HFFc6 (cell line): ENCODE measurements at regions not wholly inside any gene's neighbourhood (a gene's known extent, or its start where the extent isn't known, plus 50 kb on each side); places are given as distances from the start of the nearest gene placed in this dataset.

Experiments
- DNase-seq: peaks from one replicate; pipeline ENCODE4 v3.0.0-alpha.2; 2018
- H3K27ac Mint-ChIP-seq: 2 replicates; pipeline ENCODE4 v1.8.0; 2020; ENCODE audit warnings: mild to moderate bottlenecking, mixed read lengths
- H3K27me3 Mint-ChIP-seq: 2 replicates; pipeline ENCODE4 v1.8.0; 2021; ENCODE audit warnings: mild to moderate bottlenecking, moderate library complexity, mixed read lengths; ENCODE audit not compliant: insufficient read depth
- H3K36me3 Mint-ChIP-seq: 2 replicates; pipeline ENCODE4 v1.8.0; 2021; ENCODE audit warnings: low read depth, mixed read lengths
- H3K4me1 Mint-ChIP-seq: 2 replicates; pipeline ENCODE4 v1.8.0; 2020; ENCODE audit warnings: low read depth, mixed read lengths
- H3K4me3 Mint-ChIP-seq: 2 replicates; pipeline ENCODE4 v1.8.0; 2020; ENCODE audit warnings: mild to moderate bottlenecking, moderate library complexity, mixed read lengths
- H3K9me3 Mint-ChIP-seq: 2 replicates; pipeline ENCODE4 v1.8.0; 2020; ENCODE audit warnings: mild to moderate bottlenecking, mixed read lengths
- TF ChIP-seq, protein P1 (sequence below): fragments of 200-600 bp; sonication (generic); IDR thresholded peaks from 2 replicates; pipeline ENCODE4 v1.5.0; 2021; ENCODE audit warnings: antibody characterized with exemption, mild to moderate bottlenecking

DNA sequence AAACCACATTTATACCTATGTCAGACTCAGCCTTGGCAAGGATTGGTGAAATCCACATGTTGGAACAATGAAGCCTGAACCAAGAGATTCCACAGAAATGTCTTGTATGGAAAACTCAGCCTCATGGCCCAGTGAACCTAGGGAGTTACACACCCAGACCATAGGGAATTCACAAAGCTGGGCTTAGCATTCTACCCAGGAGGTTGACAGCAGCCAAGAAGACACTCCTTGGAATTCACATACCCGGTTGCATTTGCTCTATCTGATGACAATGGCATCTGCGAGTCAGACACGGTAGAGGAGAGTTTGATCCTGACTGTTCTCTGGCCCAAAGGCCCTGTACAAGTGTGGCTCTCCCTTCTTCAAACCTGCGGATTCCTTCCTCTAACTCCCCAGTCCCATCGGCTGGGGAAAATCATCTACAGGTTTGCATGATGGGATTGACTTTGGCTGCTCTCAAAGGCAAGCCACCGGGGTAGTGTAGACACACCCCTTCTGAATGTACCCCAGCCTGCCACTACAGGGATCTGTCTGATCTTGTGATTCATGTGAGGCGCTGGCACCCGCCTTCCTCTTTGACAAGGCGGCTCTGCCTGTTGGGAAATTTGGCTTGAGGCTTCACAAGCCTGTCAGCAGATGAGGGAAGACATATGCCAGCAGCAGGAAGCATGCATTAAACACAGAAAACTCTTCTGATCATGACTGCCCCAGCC, 297.3 kb upstream of the KAZN start:
- Mint-ChIP-seq H3K4me3 (no peak overlapping the region), H3K36me3 (no peaks in the 10 kb centered on the region), H3K9me3 (peaks cover 47% of the 10 kb centered on the region), H3K4me1 (no peaks in the 10 kb centered on the region), H3K27ac (no peak overlapping the region), H3K27me3 (no peaks in the 10 kb centered on the region; the same call in 1 of the 2 replicates)
- TF ChIP-seq, protein P1, sequence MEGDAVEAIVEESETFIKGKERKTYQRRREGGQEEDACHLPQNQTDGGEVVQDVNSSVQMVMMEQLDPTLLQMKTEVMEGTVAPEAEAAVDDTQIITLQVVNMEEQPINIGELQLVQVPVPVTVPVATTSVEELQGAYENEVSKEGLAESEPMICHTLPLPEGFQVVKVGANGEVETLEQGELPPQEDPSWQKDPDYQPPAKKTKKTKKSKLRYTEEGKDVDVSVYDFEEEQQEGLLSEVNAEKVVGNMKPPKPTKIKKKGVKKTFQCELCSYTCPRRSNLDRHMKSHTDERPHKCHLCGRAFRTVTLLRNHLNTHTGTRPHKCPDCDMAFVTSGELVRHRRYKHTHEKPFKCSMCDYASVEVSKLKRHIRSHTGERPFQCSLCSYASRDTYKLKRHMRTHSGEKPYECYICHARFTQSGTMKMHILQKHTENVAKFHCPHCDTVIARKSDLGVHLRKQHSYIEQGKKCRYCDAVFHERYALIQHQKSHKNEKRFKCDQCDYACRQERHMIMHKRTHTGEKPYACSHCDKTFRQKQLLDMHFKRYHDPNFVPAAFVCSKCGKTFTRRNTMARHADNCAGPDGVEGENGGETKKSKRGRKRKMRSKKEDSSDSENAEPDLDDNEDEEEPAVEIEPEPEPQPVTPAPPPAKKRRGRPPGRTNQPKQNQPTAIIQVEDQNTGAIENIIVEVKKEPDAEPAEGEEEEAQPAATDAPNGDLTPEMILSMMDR = no peak
- DNase-seq = no peak

DNA sequence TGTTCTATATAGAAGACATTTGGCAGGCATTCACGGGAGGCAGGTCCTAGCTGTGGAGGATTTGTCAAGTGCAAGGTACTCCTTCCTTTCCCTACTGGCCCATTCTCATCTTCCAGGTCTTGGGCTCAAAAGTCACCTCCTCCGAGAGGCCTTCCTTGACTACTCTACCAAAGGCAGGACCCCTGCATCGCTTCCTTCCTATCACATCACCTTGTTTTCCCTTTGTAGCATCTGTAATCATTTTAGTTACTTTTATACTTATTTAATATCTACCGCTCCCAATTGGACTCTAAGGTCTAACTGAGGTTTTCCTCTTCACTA, 296.8 kb upstream of the KAZN start:
- H3K36me3 Mint-ChIP-seq = peaks cover 1% of the 10 kb centered on the region; the same call in 1 of the 2 replicates
- H3K9me3 Mint-ChIP-seq = peaks cover 52% of the 10 kb centered on the region
- H3K27me3 Mint-ChIP-seq = no peaks in the 10 kb centered on the region; the same call in 1 of the 2 replicates
- DNase-seq = no peak
- H3K4me1 Mint-ChIP-seq = no peaks in the 10 kb centered on the region
- no peak overlapping the region for H3K4me3 Mint-ChIP-seq
- TF ChIP-seq, protein P1 = no peak
- H3K27ac Mint-ChIP-seq = no peak overlapping the region

DNA sequence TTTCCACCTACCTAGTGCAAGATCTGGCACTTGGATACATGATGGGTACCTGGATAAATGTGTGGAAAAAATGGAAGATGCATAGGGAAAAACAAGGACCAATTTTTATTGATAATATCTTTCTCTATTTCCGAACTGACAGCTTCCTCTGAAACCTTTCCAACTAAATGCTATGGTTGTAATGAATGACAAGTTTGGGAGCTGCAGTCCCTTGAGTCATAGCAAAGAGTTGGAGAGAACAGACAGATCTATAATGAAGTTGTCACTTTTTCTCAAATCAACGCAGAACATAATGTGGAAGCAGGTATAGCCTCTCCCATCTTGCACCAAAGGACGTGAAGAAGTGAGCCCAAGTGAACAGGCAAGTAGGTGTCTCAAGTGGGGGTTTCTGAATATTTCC, 296.5 kb upstream of the KAZN start:
- Mint-ChIP-seq H3K27ac (no peak overlapping the region), H3K4me1 (no peaks in the 10 kb centered on the region), H3K4me3 (no peak overlapping the region), H3K27me3 (no peaks in the 10 kb centered on the region; the same call in 1 of the 2 replicates), H3K36me3 (peaks cover 5% of the 10 kb centered on the region; the same call in 1 of the 2 replicates), H3K9me3 (peaks cover 56% of the 10 kb centered on the region)
- DNase-seq = no peak
- TF ChIP-seq, protein P1 = no peak

DNA sequence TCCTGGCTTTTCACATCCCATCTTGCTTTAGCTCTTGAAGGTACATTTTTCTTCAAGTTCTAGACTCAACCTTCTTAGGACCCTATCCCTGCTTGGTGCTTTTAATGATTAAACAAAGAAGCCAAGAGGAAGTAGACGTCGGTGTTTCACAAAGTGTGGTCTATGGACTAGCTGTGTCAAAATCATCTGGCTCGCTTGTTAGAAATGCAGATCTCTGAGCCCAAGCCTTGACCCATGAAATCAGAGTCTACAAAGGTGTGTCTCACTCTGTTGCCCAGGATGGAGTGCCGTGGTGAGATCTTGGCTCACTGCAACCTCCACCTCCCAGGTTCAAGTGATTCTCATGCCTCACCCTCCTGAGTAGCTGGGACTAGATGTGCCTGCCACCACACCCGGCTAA, 295.5 kb upstream of the KAZN start:
- Mint-ChIP-seq H3K27me3 (no peaks in the 10 kb centered on the region), H3K27ac (no peak overlapping the region), H3K36me3 (peaks cover 5% of the 10 kb centered on the region; the same call in 1 of the 2 replicates), H3K4me3 (no peak overlapping the region), H3K4me1 (no peaks in the 10 kb centered on the region), H3K9me3 (peaks cover 63% of the 10 kb centered on the region)
- no peak for DNase-seq
- TF ChIP-seq, protein P1 = no peak

DNA sequence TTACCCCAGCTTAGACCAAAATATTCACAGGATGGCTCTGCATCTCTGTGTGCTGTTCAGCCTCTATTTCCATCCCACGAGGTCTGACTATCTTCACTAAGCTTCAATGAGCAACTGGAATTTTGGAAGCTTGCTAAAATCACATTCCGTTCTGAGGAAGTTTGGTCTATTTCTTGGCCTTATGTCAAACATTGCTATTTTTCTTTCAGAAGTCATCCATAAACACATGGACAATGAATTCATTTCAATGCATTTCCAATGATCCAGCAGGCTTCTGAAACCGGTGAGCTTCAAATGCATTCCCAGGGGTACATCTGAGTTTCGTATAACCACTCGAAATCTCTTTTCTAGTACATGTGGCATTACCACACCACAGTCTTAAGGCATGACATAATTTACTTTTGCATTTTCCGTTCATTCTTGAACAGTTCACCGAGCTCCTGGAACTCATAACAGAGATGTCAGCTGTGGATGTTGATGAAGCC, 294.1 kb upstream of the KAZN start:
- no peaks in the 10 kb centered on the region for H3K27me3 Mint-ChIP-seq
- DNase-seq = no peak

More for the DNA sequence above, 294.1 kb upstream of the KAZN start:
- Mint-ChIP-seq H3K4me1 (no peaks in the 10 kb centered on the region), H3K36me3 (peaks cover 5% of the 10 kb centered on the region; the same call in 1 of the 2 replicates), H3K4me3 (no peak overlapping the region), H3K27ac (no peak overlapping the region), H3K9me3 (peaks cover 61% of the 10 kb centered on the region)
- TF ChIP-seq, protein P1 = no peak
